A673 (cell line): ENCODE measurements at regions not wholly inside any gene's neighbourhood (a gene's known extent, or its start where the extent isn't known, plus 50 kb on each side); places are given as distances from the start of the nearest gene placed in this dataset.

Source experiments
- EZH2 ChIP-seq: fragments of 200-600 bp; sonication (generic); IDR thresholded peaks from 2 replicates; pipeline ENCODE4 v1.6.1; 2017; ENCODE audit warnings: borderline replicate concordance, low read depth, mild to moderate bottlenecking, mixed read lengths, antibody characterized with exemption, low read length; ENCODE audit not compliant: poor library complexity, severe bottlenecking
- TF ChIP-seq, protein P1 (sequence below): fragments of 300-800, 200-600 bp; sonication (generic); conservative IDR thresholded peaks from 2 replicates; pipeline ENCODE4 v1.5.1; 2017; ENCODE audit warnings: low read depth, mild to moderate bottlenecking, antibody characterized with exemption, low read length, moderate library complexity, mixed read lengths

DNA sequence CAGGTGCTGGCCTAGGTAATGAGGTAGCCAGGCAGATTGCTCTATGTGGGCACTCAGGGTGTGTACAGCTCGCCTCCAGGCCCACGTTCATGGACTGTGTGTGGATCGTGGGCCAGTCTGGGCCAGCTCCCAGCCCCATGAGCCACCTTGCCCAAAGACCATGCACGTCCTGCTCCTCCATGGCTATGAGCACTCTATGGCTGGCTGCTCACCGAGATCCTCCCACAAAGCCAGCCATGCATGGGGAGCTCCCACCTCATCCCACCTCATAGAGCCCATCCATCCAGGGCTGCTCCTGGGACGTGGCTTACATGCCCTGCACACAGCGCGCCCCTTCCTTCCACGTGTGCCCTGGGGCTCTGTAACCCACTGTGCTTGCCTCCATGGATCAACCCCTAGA is 262.5 kb upstream of the IRX1 start:
- TF ChIP-seq, protein P1, sequence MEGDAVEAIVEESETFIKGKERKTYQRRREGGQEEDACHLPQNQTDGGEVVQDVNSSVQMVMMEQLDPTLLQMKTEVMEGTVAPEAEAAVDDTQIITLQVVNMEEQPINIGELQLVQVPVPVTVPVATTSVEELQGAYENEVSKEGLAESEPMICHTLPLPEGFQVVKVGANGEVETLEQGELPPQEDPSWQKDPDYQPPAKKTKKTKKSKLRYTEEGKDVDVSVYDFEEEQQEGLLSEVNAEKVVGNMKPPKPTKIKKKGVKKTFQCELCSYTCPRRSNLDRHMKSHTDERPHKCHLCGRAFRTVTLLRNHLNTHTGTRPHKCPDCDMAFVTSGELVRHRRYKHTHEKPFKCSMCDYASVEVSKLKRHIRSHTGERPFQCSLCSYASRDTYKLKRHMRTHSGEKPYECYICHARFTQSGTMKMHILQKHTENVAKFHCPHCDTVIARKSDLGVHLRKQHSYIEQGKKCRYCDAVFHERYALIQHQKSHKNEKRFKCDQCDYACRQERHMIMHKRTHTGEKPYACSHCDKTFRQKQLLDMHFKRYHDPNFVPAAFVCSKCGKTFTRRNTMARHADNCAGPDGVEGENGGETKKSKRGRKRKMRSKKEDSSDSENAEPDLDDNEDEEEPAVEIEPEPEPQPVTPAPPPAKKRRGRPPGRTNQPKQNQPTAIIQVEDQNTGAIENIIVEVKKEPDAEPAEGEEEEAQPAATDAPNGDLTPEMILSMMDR = no peak
- no peak for TF ChIP-seq EZH2
